A549 (cell line): ENCODE measurements at regions not wholly inside any gene's neighbourhood (a gene's known extent, or its start where the extent isn't known, plus 50 kb on each side); places are given as distances from the start of the nearest gene placed in this dataset.

ENCODE experiments used
- ATAC-seq, 2 experiments: fragments of 200-7000 bp in 1 of 2; fragments of >200 bp in 1 of 2; cut with Nextera tagmentation in 1 of 2; cut with Tn5 transposase in 1 of 2; 3 replicates each; pipeline versions ENCODE4 v1.8.0 to v1.9.1; 2018 to 2020; ENCODE audit warnings: mild to moderate bottlenecking in 1 of 2, moderate library complexity in 1 of 2
- CTCF ChIA-PET: fragments of 300-600 bp; sonication (Branson Sonifier 250); formaldehyde crosslinking; extraction: SDS; loops from one replicate; lab custom pipeline; 2021; ENCODE audit warnings: antibody characterized with exemption, inconsistent platforms; lab: Yijun Ruan, JAX
- POLR2A ChIA-PET: fragments of 350-600 bp; formaldehyde crosslinking; extraction: SDS; loops from one replicate; lab custom pipeline; 2021; ENCODE audit warnings: antibody characterized with exemption, inconsistent platforms; lab: Yijun Ruan, JAX
- DNase-seq, 2 experiments: peaks; one replicate each; pipeline versions ENCODE4 v3.0.0 to v3.0.0-alpha.2; 2011 to 2016; ENCODE audit warnings: low read depth in 1 of 2, low spot score in 1 of 2
- FAIRE-seq: peaks from 2 replicates; lab custom pipeline; 2011; peaks lifted over from hg19 to GRCh38; lab: Jason Lieb, UNC
- H3K27ac ChIP-seq, 2 experiments: fragments of >200 bp; sonication (Bioruptor Twin); formaldehyde crosslinking; 3 replicates each; pipeline ENCODE4 v1.5.1; 2016 to 2017
- H3K4me1 ChIP-seq: fragments of >200 bp; sonication (Bioruptor Twin); formaldehyde crosslinking; 3 replicates; pipeline ENCODE4 v1.6.1; 2016
- H3K4me2 ChIP-seq: fragments of >200 bp; sonication (Bioruptor Twin); formaldehyde crosslinking; 3 replicates; pipeline ENCODE4 v1.6.1; 2016
- H3K4me3 ChIP-seq: fragments of >200 bp; sonication (Bioruptor Twin); formaldehyde crosslinking; 3 replicates; pipeline ENCODE4 v1.5.1; 2016
- H3K9me3 ChIP-seq: fragments of >200 bp; sonication (Bioruptor Twin); formaldehyde crosslinking; 3 replicates; pipeline ENCODE4 v1.6.1; 2016
- ATOH8 ChIP-seq: fragments of 250-450 bp; sonication (Bioruptor Pico); IDR thresholded peaks from 2 replicates; pipeline ENCODE4 v1.5.0; 2020; ENCODE audit warnings: low read depth, mild to moderate bottlenecking, moderate library complexity
- BCL3 ChIP-seq: fragments of >200 bp; sonication (Bioruptor Twin); formaldehyde crosslinking; IDR thresholded peaks from 3 replicates; pipeline ENCODE4 v1.6.1; 2016
- CHD2 ChIP-seq: fragments of 150-350 bp; IDR thresholded peaks from 2 replicates; pipeline ENCODE4 v1.6.1; 2014; ENCODE audit warnings: low read length; ENCODE audit not compliant: partially characterized antibody
- CHD4 ChIP-seq: fragments of 200-600 bp; sonication (generic); IDR thresholded peaks from 2 replicates; pipeline ENCODE4 v1.6.1; 2016; ENCODE audit warnings: antibody characterized with exemption, mild to moderate bottlenecking, borderline replicate concordance
- ELK1 ChIP-seq: fragments of 150-350 bp; IDR thresholded peaks from 2 replicates; pipeline ENCODE4 v1.6.1; 2014; ENCODE audit warnings: low read depth, mild to moderate bottlenecking, low read length
- EP300 ChIP-seq, 2 experiments: fragments of >200 bp; sonication (Bioruptor Twin); formaldehyde crosslinking; IDR thresholded peaks; 2 replicates in 1 of 2; 3 replicates in 1 of 2; pipeline ENCODE4 v1.6.1; 2016 to 2017
- ESRRA ChIP-seq: fragments of 150-350 bp; IDR thresholded peaks from 2 replicates; pipeline ENCODE4 v1.6.1; 2014; ENCODE audit warnings: mild to moderate bottlenecking, low read length, borderline replicate concordance
- FOXS1 ChIP-seq: fragments of 250-450 bp; sonication (Bioruptor Pico); IDR thresholded peaks from 2 replicates; pipeline ENCODE4 v1.5.0; 2020; ENCODE audit warnings: mild to moderate bottlenecking, moderate library complexity
- HDAC2 ChIP-seq: fragments of 200-600 bp; sonication (generic); IDR thresholded peaks from 2 replicates; pipeline ENCODE4 v1.6.1; 2016
- HEYL ChIP-seq: fragments of 250-450 bp; sonication (Bioruptor Pico); IDR thresholded peaks from 2 replicates; pipeline ENCODE4 v1.8.0; 2021; ENCODE audit warnings: mild to moderate bottlenecking, moderate library complexity
- HMGXB4 ChIP-seq: fragments of 250-450 bp; sonication (Bioruptor Pico); IDR thresholded peaks from 2 replicates; pipeline ENCODE4 v1.5.0; 2021; ENCODE audit warnings: mild to moderate bottlenecking, moderate library complexity, borderline replicate concordance
- JUNB ChIP-seq: fragments of >200 bp; sonication (Bioruptor Twin); formaldehyde crosslinking; IDR thresholded peaks from 2 replicates; pipeline ENCODE4 v1.6.1; 2016
- KDM1A ChIP-seq: fragments of 200-600 bp; sonication (generic); IDR thresholded peaks from 2 replicates; pipeline ENCODE4 v1.6.1; 2016; ENCODE audit warnings: low read depth, mild to moderate bottlenecking
- NFE2L2 ChIP-seq: fragments of 150-350 bp; conservative IDR thresholded peaks from 2 replicates; pipeline ENCODE4 v1.6.1; 2014; ENCODE audit warnings: low read length
- PHF8 ChIP-seq: fragments of 200-600 bp; sonication (generic); IDR thresholded peaks from 2 replicates; pipeline ENCODE4 v1.6.1; 2016; ENCODE audit warnings: low read depth, mild to moderate bottlenecking, antibody characterized with exemption, moderate library complexity, borderline replicate concordance
- POLR2A ChIP-seq: IDR thresholded peaks from 2 replicates; pipeline ENCODE4 v1.6.1; 2012; ENCODE audit warnings: mild to moderate bottlenecking, low read length
- POLR2AphosphoS2 ChIP-seq: conservative IDR thresholded peaks from 2 replicates; pipeline ENCODE4 v1.6.1; 2012; ENCODE audit warnings: low read length, improper control_type of control experiment, inconsistent platforms
- RAD21 ChIP-seq, 2 experiments: fragments of >200 bp in 1 of 2; sonication (Bioruptor Twin) in 1 of 2; formaldehyde crosslinking in 1 of 2; IDR thresholded peaks in 1 of 2; conservative IDR thresholded peaks in 1 of 2; 2 replicates in 1 of 2; 3 replicates in 1 of 2; pipeline ENCODE4 v1.6.1; 2012 to 2018; ENCODE audit warnings: inconsistent platforms in 1 of 2
- RFX5 ChIP-seq: fragments of 450-650 bp; IDR thresholded peaks from 2 replicates; pipeline ENCODE4 v1.7.1; 2014; ENCODE audit warnings: antibody characterized with exemption, mild to moderate bottlenecking, moderate library complexity
- TFCP2L1 ChIP-seq: fragments of 250-450 bp; sonication (Bioruptor Pico); IDR thresholded peaks from 2 replicates; pipeline ENCODE4 v1.5.0; 2021; ENCODE audit warnings: mild to moderate bottlenecking
- WGBS: methylation state at CpG from one replicate; pipeline ENCODE4 v1.1.6; 2017; ENCODE audit errors: missing lambda C conversion rate; 5-methylcytosine and 5-hydroxymethylcytosine counted together

GRCh38 chrX:125646195-125646594 is 326.5 kb downstream of the TEX13C start:
- Histone ChIP-seq H3K9me3 (no peaks in the 10 kb centered on the region), H3K4me3 (no peak overlapping the region), H3K27ac (no peak overlapping the region), H3K4me2 (no peak overlapping the region), H3K4me1 (no peaks in the 10 kb centered on the region)
- ChIA-PET CTCF (no interaction called here), POLR2A (no interaction called here)
- DNase-seq (peak in 1 of 2 experiments; percentile 6), ATAC-seq (peak in 1 of 2 experiments; percentile 48; a peak in 1 of 6 replicates), FAIRE-seq (no peak)
- WGBS, result 0% methylated on average over 2 of the region's 2 CpGs
- TF ChIP-seq CHD4 (no peak), ELK1 (no peak), RAD21 (conservative IDR thresholded peaks at IDR 0.05 in 1 of 2, IDR thresholded peaks at IDR 0.05 in 1 of 2) (0 out of 5 replicates have a peak, but pooled peaks of 1 of the 2 experiments have one; percentile 12), ESRRA (no peak)

- TF ChIP-seq POLR2AphosphoS2, result no peak
- TF ChIP-seq KDM1A, result no peak
- no peak for TF ChIP-seq NFE2L2
- no peak for TF ChIP-seq HEYL (CRISPR knock-in tag)
- TF ChIP-seq JUNB, result no peak
- TF ChIP-seq HMGXB4, result no peak
- TF ChIP-seq ATOH8, result no peak
- no peak for TF ChIP-seq HDAC2
- TF ChIP-seq FOXS1, result no peak
- Histone ChIP-seq H3K27ac (no peak overlapping the region), H3K4me3 (no peak overlapping the region), H3K9me3 (no peaks in the 10 kb centered on the region), H3K4me2 (no peak overlapping the region), H3K4me1 (no peaks in the 10 kb centered on the region)
- ChIA-PET POLR2A (no interaction called here), CTCF (no interaction called here)
- no peak for ATAC-seq
- no peak for FAIRE-seq
- WGBS, result 0% methylated on average over 1 of the region's 1 CpG
- DNase-seq, result no peak
These were observed 331.8 kb downstream of the TEX13C start for GRCh38 chrX:125651426-125651825.

- H3K4me2 ChIP-seq, result no peak overlapping the region
- POLR2A ChIA-PET, result no interaction called here
- DNase-seq, result no peak
- 0% methylated on average over 2 of the region's 2 CpGs for WGBS
- no peak for TF ChIP-seq TFCP2L1 (CRISPR knock-in tag)
- TF ChIP-seq, all 56 proteins: peak for 0
- H3K4me3 ChIP-seq, result no peak overlapping the region
- H3K27ac ChIP-seq, result no peak overlapping the region
- CTCF ChIA-PET, result no interaction called here
- no peaks in the 10 kb centered on the region for H3K9me3 ChIP-seq
- no peak for ATAC-seq
- no peaks in the 10 kb centered on the region for H3K4me1 ChIP-seq
- no peak for FAIRE-seq
These were observed 334.8 kb downstream of the TEX13C start for GRCh38 chrX:125654501-125654900.

GRCh38 chrX:125673758-125674157 is 354.1 kb downstream of the TEX13C start:
- CTCF ChIA-PET, result no interaction called here
- no peak overlapping the region for H3K4me3 ChIP-seq

More at GRCh38 chrX:125673758-125674157, 354.1 kb downstream of the TEX13C start:
- H3K4me1 ChIP-seq, result no peaks in the 10 kb centered on the region
- POLR2A ChIA-PET, result no interaction called here
- H3K4me2 ChIP-seq, result no peak overlapping the region
- FAIRE-seq (no peak), ATAC-seq (no peak), DNase-seq (no peak)
- TF ChIP-seq BCL3 (no peak), HDAC2 (no peak), POLR2A (no peak), NFE2L2 (no peak), ATOH8 (no peak), EP300 (IDR thresholded peaks at IDR 0.05) (no peak), RFX5 (no peak), CHD2 (no peak), PHF8 (no peak), HMGXB4 (no peak)
- no peak overlapping the region for H3K27ac ChIP-seq
- H3K9me3 ChIP-seq, result no peaks in the 10 kb centered on the region
